Prostate gland (tissue), 2 donors: ENCODE measurements at regions not wholly inside any gene's neighbourhood (a gene's known extent, or its start where the extent isn't known, plus 50 kb on each side); places are given as distances from the start of the nearest gene placed in this dataset.

Experiments used
- DNase-seq: peaks from one replicate; pipeline ENCODE4 v3.0.0-alpha.2; 2019; ENCODE audit warnings: low spot score
- H3K27ac ChIP-seq, 2 donors: fragments of 200-600 bp; sonication (generic); 2 replicates each; pipeline ENCODE4 v1.5.1; 2017 to 2019
- H3K27me3 ChIP-seq: fragments of 200-600 bp; sonication (generic); replicated peaks from 2 replicates; pipeline ENCODE4 v1.5.1; 2019; ENCODE audit not compliant: insufficient read depth
- H3K36me3 ChIP-seq, 2 donors: fragments of 200-600 bp; sonication (generic); 1 replicate in 1 of 2; 2 replicates in 1 of 2; pipeline versions ENCODE4 v1.5.1 to v1.8.1; 2017 to 2019
- H3K4me1 ChIP-seq: fragments of 200-600 bp; sonication (generic); replicated peaks from 2 replicates; pipeline ENCODE4 v1.5.1; 2019
- H3K4me3 ChIP-seq, 2 donors: fragments of 200-600 bp; sonication (generic); 2 replicates each; pipeline ENCODE4 v1.5.1; 2017 to 2019
- H3K9me3 ChIP-seq: fragments of 200-600 bp; sonication (generic); 2 replicates; pipeline ENCODE4 v1.5.1; 2017
- POLR2A ChIP-seq: fragments of 450-650 bp; IDR thresholded peaks from one replicate; pipeline ENCODE4 v1.6.1; 2016; ENCODE audit warnings: antibody characterized with exemption, mild to moderate bottlenecking
- POLR2AphosphoS5 ChIP-seq: sonication (generic); formaldehyde crosslinking; IDR thresholded peaks from one replicate; pipeline ENCODE4 v1.6.1; 2017; ENCODE audit warnings: antibody characterized with exemption
- WGBS: methylation state at CpG from one replicate; pipeline ENCODE4 v1.1.5; 2018; 5-methylcytosine and 5-hydroxymethylcytosine counted together
- intact Hi-C: fragments of 100-400 bp; cut with DNase I; formaldehyde crosslinking; loops from one replicate; pipeline ENCODE4 v1.14.2; 2022
- TF ChIP-seq, protein P1 (sequence below), 4 experiments: fragments of 200-600 bp in 2 of 4; fragments of 450-650 bp in 2 of 4; sonication (generic) in 2 of 4; IDR thresholded peaks; 1 replicate in 3 of 4; 2 replicates in 1 of 4; pipeline ENCODE4 v1.5.1; 2016 to 2019; ENCODE audit warnings: antibody characterized with exemption in 4 of 4, mild to moderate bottlenecking in 2 of 4, moderate library complexity in 2 of 4

DNA sequence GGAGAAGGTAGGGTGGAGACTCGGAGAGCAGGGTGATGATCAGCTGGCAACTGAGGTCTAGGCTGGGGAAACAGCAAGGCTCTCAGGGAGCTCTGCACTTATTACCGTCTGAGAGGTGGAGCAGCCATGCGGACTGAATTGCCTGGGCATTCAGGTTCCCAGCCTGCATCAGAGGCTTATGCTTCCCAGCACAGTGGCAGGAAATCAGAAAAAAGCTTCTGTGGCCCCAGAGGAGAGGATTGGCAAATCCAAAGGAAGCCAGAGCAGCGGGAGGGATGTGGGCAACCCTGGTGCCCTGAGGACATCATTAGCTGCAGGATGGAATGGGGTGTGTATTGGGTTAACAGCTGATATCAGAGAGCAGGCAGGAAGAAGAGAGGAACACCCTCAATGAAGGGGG lies 374.1 kb upstream of the POU3F1 start:
- DNase-seq = no peak
- H3K27me3 ChIP-seq = no peaks in the 10 kb centered on the region
- H3K4me3 ChIP-seq = no peak overlapping the region
- WGBS = 77% methylated on average over 4 of the region's 4 CpGs
- H3K27ac ChIP-seq = no peak overlapping the region
- intact Hi-C loops = no loop called here
- no peaks in the 10 kb centered on the region for H3K4me1 ChIP-seq
- TF ChIP-seq POLR2AphosphoS5 (no peak), POLR2A (no peak)
- TF ChIP-seq, protein P1, sequence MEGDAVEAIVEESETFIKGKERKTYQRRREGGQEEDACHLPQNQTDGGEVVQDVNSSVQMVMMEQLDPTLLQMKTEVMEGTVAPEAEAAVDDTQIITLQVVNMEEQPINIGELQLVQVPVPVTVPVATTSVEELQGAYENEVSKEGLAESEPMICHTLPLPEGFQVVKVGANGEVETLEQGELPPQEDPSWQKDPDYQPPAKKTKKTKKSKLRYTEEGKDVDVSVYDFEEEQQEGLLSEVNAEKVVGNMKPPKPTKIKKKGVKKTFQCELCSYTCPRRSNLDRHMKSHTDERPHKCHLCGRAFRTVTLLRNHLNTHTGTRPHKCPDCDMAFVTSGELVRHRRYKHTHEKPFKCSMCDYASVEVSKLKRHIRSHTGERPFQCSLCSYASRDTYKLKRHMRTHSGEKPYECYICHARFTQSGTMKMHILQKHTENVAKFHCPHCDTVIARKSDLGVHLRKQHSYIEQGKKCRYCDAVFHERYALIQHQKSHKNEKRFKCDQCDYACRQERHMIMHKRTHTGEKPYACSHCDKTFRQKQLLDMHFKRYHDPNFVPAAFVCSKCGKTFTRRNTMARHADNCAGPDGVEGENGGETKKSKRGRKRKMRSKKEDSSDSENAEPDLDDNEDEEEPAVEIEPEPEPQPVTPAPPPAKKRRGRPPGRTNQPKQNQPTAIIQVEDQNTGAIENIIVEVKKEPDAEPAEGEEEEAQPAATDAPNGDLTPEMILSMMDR (IDR thresholded peaks at IDR 0.05) = no peak
- H3K36me3 ChIP-seq = no peaks in the 10 kb centered on the region
- no peaks in the 10 kb centered on the region for H3K9me3 ChIP-seq

DNA sequence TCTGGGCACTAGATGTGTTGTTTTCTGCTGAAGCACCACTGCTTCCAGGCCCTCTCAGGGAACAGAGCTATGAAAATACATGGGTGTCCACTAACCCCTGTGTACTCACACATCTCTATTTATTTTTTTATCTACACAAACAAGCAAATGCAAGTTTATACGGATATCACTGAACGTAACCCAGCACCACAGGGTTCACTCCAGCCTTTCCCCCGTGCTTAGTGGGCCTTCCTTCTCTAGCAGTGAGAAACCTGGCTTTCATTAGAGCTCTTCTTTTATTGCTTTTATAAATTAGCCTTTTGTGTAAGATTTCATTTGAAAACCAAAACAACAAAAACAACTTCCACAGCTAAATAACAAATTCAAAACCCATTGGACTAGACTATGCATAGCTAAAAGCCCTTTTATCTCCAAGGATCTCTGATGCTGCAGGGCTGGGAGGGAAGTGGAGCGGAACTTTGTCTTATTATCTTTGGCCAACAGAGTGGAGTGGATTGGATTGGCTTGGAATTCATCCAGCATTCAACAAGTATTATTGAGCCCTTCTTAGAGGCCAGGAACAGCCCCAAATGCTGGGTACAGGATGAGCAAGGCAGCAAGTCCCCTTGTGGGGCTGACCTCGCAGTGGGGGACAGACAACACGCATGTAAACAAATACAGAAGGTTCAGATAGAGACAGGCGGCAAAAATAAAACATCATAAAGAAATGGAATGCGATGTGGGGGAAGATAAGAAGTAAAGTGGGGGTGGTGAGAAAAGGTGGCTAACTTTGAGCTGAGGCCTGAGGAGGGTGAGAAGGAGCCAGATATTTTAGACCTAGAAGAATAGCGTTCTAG lies 371.8 kb upstream of the POU3F1 start:
- intact Hi-C loops = no loop called here
- Histone ChIP-seq H3K27me3 (no peaks in the 10 kb centered on the region), H3K27ac (no peak overlapping the region), H3K9me3 (no peaks in the 10 kb centered on the region), H3K4me1 (no peaks in the 10 kb centered on the region), H3K4me3 (no peak overlapping the region), H3K36me3 (no peaks in the 10 kb centered on the region)
- DNase-seq = no peak
- TF ChIP-seq POLR2A = no peak
- TF ChIP-seq, protein P1 (IDR thresholded peaks at IDR 0.05) = no peak
- TF ChIP-seq POLR2AphosphoS5 = no peak
- 24% methylated on average over 9 of the region's 9 CpGs for WGBS

DNA sequence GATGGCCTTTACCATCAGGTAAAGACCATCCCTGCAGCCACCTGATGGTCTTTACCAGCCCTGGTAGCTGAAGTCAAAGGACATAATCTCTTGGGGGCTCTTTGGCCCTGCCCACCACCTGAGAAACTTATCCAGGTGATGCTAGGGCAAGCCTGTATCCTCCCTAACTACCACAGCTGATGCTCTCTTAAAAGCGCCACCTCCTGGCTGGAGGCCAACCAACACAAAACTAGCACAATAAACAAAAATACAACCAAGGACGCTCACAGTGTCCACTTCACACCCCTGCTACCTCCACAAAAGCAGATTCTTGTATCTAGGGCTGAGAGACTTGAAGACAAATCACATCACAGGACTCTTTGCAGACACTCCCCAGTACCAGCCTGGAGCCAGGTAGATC lies 357.1 kb upstream of the POU3F1 start:
- intact Hi-C loops = no loop called here
- H3K27me3 ChIP-seq = no peaks in the 10 kb centered on the region
- 79% methylated on average over 2 of the region's 2 CpGs for whole genome bisulfite sequencing
- no peaks in the 10 kb centered on the region for H3K4me1 ChIP-seq
- no peak for DNase-seq
- H3K27ac ChIP-seq = no peak overlapping the region
- H3K9me3 ChIP-seq = no peaks in the 10 kb centered on the region
- TF ChIP-seq, protein P1 (IDR thresholded peaks at IDR 0.05) = no peak
- TF ChIP-seq POLR2AphosphoS5 = no peak
- TF ChIP-seq POLR2A = no peak
- H3K4me3 ChIP-seq = no peak overlapping the region
- H3K36me3 ChIP-seq = no peaks in the 10 kb centered on the region

DNA sequence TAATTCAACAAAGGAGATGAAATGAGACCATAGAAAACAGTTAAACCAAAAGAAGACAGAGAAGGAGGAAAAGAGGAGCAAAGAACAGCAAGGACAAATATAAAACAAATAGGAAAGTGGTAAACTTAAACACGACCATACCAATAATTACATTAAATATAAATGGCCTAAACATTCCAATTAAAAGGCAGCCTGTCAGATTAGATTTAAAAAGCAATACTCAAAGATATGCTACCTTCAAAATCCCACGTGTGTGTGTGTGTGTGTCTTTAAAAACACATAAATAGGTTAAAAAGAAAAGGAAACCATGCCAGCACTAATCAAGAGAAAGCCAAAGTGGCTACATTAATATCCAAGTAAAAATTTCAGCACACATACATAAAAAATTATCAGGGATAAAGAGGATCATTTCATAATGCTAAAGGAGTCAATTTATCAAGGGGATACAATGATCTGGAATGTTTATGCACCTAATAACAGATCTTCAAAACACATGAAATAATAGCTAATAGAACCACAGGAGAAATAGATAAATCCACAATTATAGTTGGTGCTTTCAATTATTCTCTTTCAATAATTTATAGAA lies 355.7 kb upstream of the POU3F1 start:
- intact Hi-C loops = no loop called here
- 58% methylated on average over 2 of the region's 2 CpGs for WGBS
- DNase-seq = no peak
- Histone ChIP-seq H3K4me3 (no peak overlapping the region), H3K36me3 (no peaks in the 10 kb centered on the region), H3K27me3 (no peaks in the 10 kb centered on the region), H3K27ac (no peak overlapping the region), H3K9me3 (no peaks in the 10 kb centered on the region), H3K4me1 (no peaks in the 10 kb centered on the region)
- TF ChIP-seq POLR2AphosphoS5 (no peak), POLR2A (no peak)
- TF ChIP-seq, protein P1 (IDR thresholded peaks at IDR 0.05) = no peak

DNA sequence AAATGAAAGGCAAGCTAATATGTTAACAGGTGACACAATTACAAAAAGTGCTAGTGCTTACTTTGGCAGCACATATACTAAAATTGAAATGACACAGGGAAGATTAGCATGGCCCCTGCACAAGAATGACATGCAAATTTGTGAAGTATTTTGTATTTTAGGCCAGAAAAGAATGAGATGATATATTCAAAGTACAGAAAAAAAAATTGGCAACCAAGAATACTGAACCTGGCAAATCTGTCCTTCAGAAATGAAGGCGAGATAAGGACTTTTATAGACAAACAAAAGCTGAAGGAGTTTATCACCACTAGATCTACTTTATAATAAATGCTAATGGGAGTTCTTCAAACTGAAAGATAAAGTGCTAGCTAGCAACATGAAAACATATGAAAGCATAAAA lies 350.0 kb upstream of the POU3F1 start:
- intact Hi-C loops = no loop called here
- Histone ChIP-seq H3K4me1 (no peaks in the 10 kb centered on the region), H3K27me3 (no peaks in the 10 kb centered on the region), H3K27ac (no peak overlapping the region), H3K4me3 (no peak overlapping the region), H3K9me3 (no peaks in the 10 kb centered on the region), H3K36me3 (no peaks in the 10 kb centered on the region)
- WGBS = 91% methylated on average over 1 of the region's 1 CpG
- DNase-seq = no peak
- TF ChIP-seq POLR2AphosphoS5 (no peak), POLR2A (no peak)
- TF ChIP-seq, protein P1 (IDR thresholded peaks at IDR 0.05) = no peak
